Activated CD8-positive, alpha-beta memory T cell treated with anti-CD3 and anti-CD28 coated beads, Interleukin-2, amount 50 U/mL, for 4 hours (primary cell): ENCODE measurements at regions not wholly inside any gene's neighbourhood (a gene's known extent, or its start where the extent isn't known, plus 50 kb on each side); places are given as distances from the start of the nearest gene placed in this dataset.

Experiments
- DNase-seq: peaks from one replicate; pipeline ENCODE4 v3.0.0-alpha.2; 2020

DNA sequence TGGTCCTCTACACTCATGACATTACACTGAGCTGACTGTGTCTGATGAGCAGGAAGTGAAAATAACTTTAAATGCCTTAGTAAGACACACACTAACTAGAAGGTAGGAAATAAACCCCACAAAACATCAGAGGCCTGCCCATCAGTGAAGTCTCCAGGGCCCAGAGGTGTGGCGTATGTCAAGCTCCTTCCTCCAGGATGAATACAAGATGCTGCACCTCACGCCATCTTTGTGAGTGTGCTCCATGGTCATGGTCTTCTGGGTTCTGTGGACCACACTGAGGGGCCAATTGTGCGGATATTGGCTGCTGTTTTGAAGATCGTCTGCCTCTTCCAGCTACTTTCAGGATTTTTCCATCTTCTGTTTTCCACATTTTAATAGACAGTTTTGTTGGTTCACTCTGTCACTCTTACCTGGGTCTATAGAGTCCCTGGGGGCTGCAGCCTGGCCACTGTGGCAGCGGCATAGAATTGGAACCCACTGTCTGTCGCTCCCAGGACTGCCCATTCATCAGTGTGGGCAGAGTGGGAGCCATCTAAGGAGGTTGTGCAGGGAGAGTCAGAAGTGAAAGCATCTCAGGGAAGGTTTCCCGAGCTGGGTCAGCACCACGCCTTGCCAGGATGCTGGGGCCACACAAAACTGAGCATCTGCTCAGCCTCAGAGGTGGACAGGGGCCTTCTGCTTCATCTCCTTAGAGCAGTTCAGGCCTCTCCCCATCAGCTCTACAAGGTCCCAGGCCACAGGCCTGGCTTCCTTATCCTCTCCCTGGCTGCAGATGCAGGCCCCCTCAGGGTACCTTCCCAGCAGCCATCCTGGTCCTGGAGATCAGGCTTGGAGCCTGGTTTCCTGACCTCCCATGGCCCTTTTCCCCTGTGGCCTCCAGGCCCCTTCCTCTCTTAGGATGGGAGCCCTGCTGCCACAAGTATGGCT lies 57.5 kb upstream of the C14orf180 start:
- no peak for DNase-seq

DNA sequence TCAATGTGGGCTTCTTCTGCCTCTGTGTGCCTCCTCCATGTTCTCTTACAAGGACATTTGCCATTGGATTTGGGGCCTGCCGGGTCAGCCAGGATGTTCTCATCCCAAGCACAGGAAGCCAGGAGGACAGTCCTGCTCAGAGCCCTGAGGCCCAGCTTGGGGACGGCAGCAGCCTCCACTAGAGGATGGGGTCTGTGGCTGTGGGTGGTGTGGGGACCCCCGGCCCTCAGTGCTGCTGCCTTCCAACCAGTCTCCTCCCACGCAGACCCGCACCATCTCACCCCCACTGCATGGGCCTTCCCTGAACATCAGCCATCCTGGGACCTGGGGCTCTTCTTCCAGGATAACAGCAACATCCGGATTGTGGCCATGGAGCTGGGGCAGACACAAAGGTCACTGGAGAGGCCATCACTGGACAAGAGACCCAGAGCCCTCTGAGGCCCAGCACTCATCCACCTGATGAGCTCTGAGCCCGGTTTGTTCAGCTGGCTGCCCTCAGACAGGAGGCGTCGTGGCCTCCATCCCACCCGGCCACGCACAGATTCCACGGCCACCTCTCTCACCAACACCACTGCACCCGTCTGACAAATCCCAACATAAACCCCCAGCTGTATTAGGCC lies 56.5 kb upstream of the C14orf180 start:
- no peak for DNase-seq

DNA sequence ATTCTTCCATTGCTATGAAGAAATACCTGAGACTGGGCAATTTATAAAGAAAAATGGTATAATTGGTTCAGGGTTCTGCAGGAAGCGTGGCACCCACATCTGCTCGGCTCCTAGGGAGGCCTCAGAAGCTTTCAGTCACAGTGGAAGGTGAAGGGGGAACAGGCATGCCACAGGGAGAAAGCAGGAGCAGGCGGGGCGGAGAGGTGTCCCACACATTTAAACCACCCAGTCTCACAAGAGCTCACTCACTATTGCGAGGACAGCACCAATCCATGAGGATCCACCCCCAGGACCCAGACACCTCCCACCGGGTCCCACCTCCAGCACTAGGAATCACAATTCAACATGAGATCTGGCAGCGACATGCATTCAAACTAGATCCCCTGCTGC lies 56.0 kb upstream of the C14orf180 start:
- no peak for DNase-seq

DNA sequence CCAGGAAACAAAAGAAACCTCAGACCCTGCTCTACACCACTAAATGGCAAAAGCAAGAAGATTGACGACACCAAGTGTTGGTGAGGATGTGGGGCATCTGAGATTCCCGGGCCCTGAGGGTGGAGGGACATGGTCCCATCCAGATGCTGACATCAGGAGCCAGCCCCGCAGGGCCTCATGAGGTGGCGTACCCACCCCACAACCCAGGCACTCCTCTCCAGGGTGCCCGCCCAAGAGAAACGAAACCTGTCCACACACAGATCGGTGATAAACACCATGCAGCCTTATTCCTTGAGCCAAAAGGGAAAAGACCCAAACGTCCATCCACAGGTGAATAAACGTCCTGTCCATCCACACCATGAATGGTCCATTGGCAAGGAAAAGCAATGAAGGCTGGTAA lies 54.8 kb upstream of the C14orf180 start:
- no peak for DNase-seq

DNA sequence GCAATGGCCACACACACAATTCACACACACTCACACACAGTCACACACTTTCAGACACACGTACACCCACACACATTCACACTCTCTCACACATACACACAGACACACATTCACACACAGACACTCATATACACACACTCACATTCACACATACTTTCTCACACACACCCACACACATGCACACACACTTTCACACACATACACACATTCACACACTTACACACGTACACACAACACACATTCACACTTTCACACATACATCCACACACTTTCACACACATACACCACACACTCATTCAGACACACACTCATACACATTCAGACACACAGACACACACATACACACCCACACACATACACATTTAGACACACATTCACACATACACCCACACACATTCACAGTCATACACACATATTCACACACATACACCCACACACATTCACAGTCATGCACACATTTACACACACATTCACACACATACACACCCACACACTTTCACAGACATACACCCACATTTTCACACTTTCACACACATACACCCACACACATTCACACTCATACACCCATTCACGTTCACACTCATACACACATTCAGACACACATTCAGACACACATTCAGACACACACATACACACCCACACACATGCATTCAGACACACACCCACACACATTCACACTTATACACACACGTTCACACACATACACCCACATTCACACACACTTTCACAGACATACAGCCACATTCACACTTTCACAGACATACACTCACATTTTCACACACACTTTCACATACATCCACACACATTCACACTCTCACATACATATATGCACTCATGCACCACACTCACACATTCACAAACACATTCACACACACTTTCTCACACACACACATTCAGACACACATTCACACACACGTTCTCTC lies 52.6 kb upstream of the C14orf180 start:
- no peak for DNase-seq

DNA sequence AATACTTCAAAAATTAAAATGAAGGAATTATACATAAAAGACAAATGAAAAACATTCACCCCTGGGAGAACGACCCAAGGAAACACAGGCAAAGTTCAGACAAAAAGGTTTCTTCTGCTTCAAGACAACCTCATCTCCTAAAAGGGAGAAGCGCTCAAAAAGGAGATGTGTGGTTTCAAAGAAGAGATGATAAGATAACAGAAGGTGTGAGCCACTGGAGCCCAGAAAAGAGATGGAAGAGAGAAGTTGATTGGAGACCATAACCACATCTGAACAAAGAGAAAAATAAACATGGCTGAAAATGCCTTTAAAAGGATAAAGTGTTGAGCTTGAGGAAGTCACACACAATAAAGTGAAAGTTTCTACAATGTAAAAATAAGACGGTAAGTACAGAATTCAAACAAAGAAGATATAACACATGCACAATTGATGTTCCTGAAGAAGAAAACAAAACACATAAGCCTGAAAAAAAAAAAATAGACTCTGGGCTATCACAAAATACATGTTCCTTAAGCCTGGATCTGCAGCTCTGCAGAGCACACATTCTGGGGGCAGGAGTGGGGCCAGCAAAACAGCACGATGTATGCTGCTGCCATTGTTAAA lies 51.6 kb upstream of the C14orf180 start:
- DNase-seq = no peak

DNA sequence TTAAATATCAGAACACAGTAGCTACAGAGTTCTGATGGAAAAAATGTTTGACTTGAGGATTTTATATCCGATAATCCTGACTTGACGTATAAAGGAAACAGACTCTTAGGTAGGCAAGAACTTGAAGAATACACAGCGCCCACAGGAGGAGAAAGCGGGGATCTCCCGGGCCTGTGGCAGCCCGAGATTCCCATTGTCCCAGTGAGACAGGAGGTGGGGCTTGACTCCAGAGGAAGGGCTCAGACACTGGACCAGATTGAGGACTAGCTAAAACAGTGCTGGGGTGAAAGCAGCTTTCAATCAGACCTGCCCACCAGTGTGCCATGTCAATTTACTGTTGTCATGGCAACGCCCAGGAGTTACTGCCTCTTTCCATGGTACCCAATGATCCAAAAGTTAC lies 51.1 kb upstream of the C14orf180 start:
- no peak for DNase-seq
